HepG2 (cell line): ENCODE measurements at regions not wholly inside any gene's neighbourhood (a gene's known extent, or its start where the extent isn't known, plus 50 kb on each side); places are given as distances from the start of the nearest gene placed in this dataset.

Experiments used
- ATAC-seq: fragments of 200-7000 bp; cut with Tn5 transposase; 3 replicates; pipeline ENCODE4 v1.9.1; 2020; ENCODE audit warnings: mild to moderate bottlenecking, moderate library complexity
- BruUV-seq: library from RNA; stranded (reverse); fragments of 400-500 nt; replicated peaks from 2 replicates; lab custom pipeline; 2021; lab: Mats Ljungman, UMichigan
- CTCF ChIA-PET: fragments of 300-600 bp; formaldehyde crosslinking; extraction: SDS; loops from one replicate; lab custom pipeline; 2021; ENCODE audit warnings: low total read pairs, inconsistent platforms, low intra/inter-chr PET ratio; lab: Yijun Ruan, JAX
- POLR2A ChIA-PET: fragments of 350-600 bp; sonication (Branson Sonifier 250); formaldehyde crosslinking; loops from one replicate; lab custom pipeline; 2020; ENCODE audit warnings: antibody characterized with exemption, inconsistent platforms; lab: Yijun Ruan, JAX
- DNase-seq: peaks from one replicate; pipeline ENCODE4 v3.0.0-alpha.2; 2015; ENCODE audit warnings: low spot score
- FAIRE-seq: peaks from 3 replicates; lab custom pipeline; 2011; peaks lifted over from hg19 to GRCh38; lab: Jason Lieb, UNC
- H2AFZ ChIP-seq: one replicate; pipeline ENCODE4 v1.6.1; 2011; ENCODE audit warnings: low read length, inconsistent platforms
- H3K27ac ChIP-seq: fragments of 300-600 bp; 3 replicates; pipeline ENCODE4 v1.8.0; 2011; ENCODE audit warnings: mixed run types, mild to moderate bottlenecking, mixed read lengths, low read length, inconsistent platforms; ENCODE audit not compliant: insufficient read depth; ENCODE audit errors: extremely low read length
- H3K27me3 ChIP-seq, 2 experiments: fragments of 200-600 bp in 1 of 2; 2 replicates in 1 of 2; 3 replicates in 1 of 2; pipeline versions ENCODE4 v1.6.0 to v1.8.0; 2011; ENCODE audit warnings: low read length in 2 of 2, mild to moderate bottlenecking in 2 of 2, moderate library complexity in 2 of 2, inconsistent platforms in 1 of 2; ENCODE audit not compliant: insufficient read depth in 2 of 2, control insufficient read depth in 1 of 2
- H3K36me3 ChIP-seq, 2 experiments: fragments of 200-600 bp in 1 of 2; replicated peaks in 1 of 2; 2 replicates in 1 of 2; 3 replicates in 1 of 2; pipeline versions ENCODE4 v1.5.1 to v1.8.0; 2011; ENCODE audit warnings: low read length in 2 of 2, inconsistent platforms in 1 of 2; ENCODE audit not compliant: insufficient read depth in 2 of 2, control insufficient read depth in 1 of 2
- H3K4me1 ChIP-seq: 2 replicates; pipeline ENCODE4 v1.5.1; 2012; ENCODE audit warnings: low read length, inconsistent platforms; ENCODE audit not compliant: insufficient read depth
- H3K4me2 ChIP-seq: 2 replicates; pipeline ENCODE4 v1.6.0; 2011; ENCODE audit warnings: low read depth, low read length, inconsistent platforms
- H3K4me3 ChIP-seq, 3 experiments: fragments of 200-600 bp in 1 of 3; sonication (generic), shearing (Covaris generic) in 1 of 3; replicated peaks in 1 of 3; 2 replicates each; pipeline ENCODE4 v1.5.1; 2011 to 2016; ENCODE audit warnings: low read length in 3 of 3, inconsistent platforms in 2 of 3, low read depth in 2 of 3, mild to moderate bottlenecking in 2 of 3, control low read depth in 1 of 3, mixed read lengths in 1 of 3; ENCODE audit not compliant: insufficient read depth in 1 of 3
- H3K79me2 ChIP-seq: one replicate; pipeline ENCODE4 v1.6.1; 2011; ENCODE audit warnings: low read length, inconsistent platforms; ENCODE audit not compliant: insufficient read depth
- H3K9ac ChIP-seq: 2 replicates; pipeline ENCODE4 v1.6.0; 2011; ENCODE audit warnings: mild to moderate bottlenecking, low read depth, low read length, inconsistent platforms; ENCODE audit not compliant: insufficient read depth
- H3K9me3 ChIP-seq: 2 replicates; pipeline ENCODE4 v1.5.1; 2012; ENCODE audit warnings: mild to moderate bottlenecking, low read length
- H4K20me1 ChIP-seq: 2 replicates; pipeline ENCODE4 v1.6.0; 2011; ENCODE audit warnings: inconsistent platforms, mild to moderate bottlenecking, low read length, moderate library complexity; ENCODE audit not compliant: insufficient read depth
- AKNA ChIP-seq: sonication (generic); formaldehyde crosslinking; IDR thresholded peaks from 2 replicates; pipeline ENCODE4 v1.4.0; 2020; ENCODE audit warnings: missing genetic modification reagents, borderline replicate concordance
- CENPT ChIP-seq: sonication (generic); formaldehyde crosslinking; IDR thresholded peaks from 2 replicates; pipeline ENCODE4 v1.8.0; 2022; ENCODE audit warnings: low read depth, mild to moderate bottlenecking, moderate library complexity, missing genetic modification reagents
- HOXA7 ChIP-seq: sonication (generic); formaldehyde crosslinking; IDR thresholded peaks from 2 replicates; pipeline ENCODE4 v1.8.1; 2022; ENCODE audit warnings: mild to moderate bottlenecking, missing genetic modification reagents, moderate library complexity
- HOXD1 ChIP-seq: sonication (generic); formaldehyde crosslinking; IDR thresholded peaks from 2 replicates; pipeline ENCODE4 v1.5.0; 2020; ENCODE audit warnings: missing genetic modification reagents
- MAFF ChIP-seq: IDR thresholded peaks from 2 replicates; pipeline ENCODE4 v1.6.1; 2011; ENCODE audit warnings: low read depth, low read length, improper control_type of control experiment
- SAP130 ChIP-seq: IDR thresholded peaks from 2 replicates; pipeline ENCODE4 v1.6.1; 2016; ENCODE audit warnings: low read depth
- SETDB1 ChIP-seq: sonication (generic); formaldehyde crosslinking; IDR thresholded peaks from 2 replicates; pipeline ENCODE4 v1.5.1; 2020; ENCODE audit warnings: missing genetic modification reagents, mild to moderate bottlenecking, borderline replicate concordance
- TBP ChIP-seq: sonication (generic); formaldehyde crosslinking; IDR thresholded peaks from 2 replicates; pipeline ENCODE4 v1.5.0; 2020; ENCODE audit warnings: missing genetic modification reagents
- ZBTB1 ChIP-seq: sonication (generic); formaldehyde crosslinking; IDR thresholded peaks from 2 replicates; pipeline ENCODE4 v1.4.0; 2020; ENCODE audit warnings: missing genetic modification reagents, borderline replicate concordance
- ZBTB39 ChIP-seq: sonication (generic); formaldehyde crosslinking; IDR thresholded peaks from 2 replicates; pipeline ENCODE4 v1.5.0; 2020; ENCODE audit warnings: missing genetic modification reagents
- ZNF382 ChIP-seq: sonication (generic); formaldehyde crosslinking; IDR thresholded peaks from 2 replicates; pipeline ENCODE4 v1.5.0; 2020; ENCODE audit warnings: missing genetic modification reagents, mild to moderate bottlenecking, borderline replicate concordance
- ZNF737 ChIP-seq: sonication (generic); formaldehyde crosslinking; IDR thresholded peaks from 2 replicates; pipeline ENCODE4 v1.5.0; 2020; ENCODE audit warnings: missing genetic modification reagents, mild to moderate bottlenecking, borderline replicate concordance
- in situ Hi-C: cut with HindIII; loops from 2 replicates; pipeline ENCODE4 v1.10.0; 2017; ENCODE audit warnings: low pct_unique_long_range_greater_than_20kb; ENCODE audit not compliant: extremely low pct_ligation_motif_present
- intact Hi-C: fragments of 100-400 bp; cut with micrococcal nuclease; formaldehyde crosslinking; loops from one replicate; pipeline ENCODE4 v1.10.0; 2022; ENCODE audit not compliant: unreplicated experiment

- no peak overlapping the region for H2AFZ ChIP-seq
- no peaks in the 10 kb centered on the region for H3K79me2 ChIP-seq
- ChIA-PET CTCF (no interaction called here), POLR2A (no interaction called here)
- in situ Hi-C loops: no loop called here
- no peaks in the 10 kb centered on the region for H4K20me1 ChIP-seq
- TF ChIP-seq ZNF382 (CRISPR knock-in tag): no peak
- TF ChIP-seq ZNF737: no peak
- no peak for TF ChIP-seq AKNA
- TF ChIP-seq ZBTB1 (CRISPR knock-in tag): no peak
- no peak for TF ChIP-seq SAP130 (CRISPR knock-in tag)
- no peak for TF ChIP-seq HOXA7
- TF ChIP-seq SETDB1 (CRISPR knock-in tag): no peak
- no peak for TF ChIP-seq MAFF
- no peak for TF ChIP-seq HOXD1
- no peak for TF ChIP-seq ZBTB39 (CRISPR knock-in tag)
- TF ChIP-seq CENPT (CRISPR knock-in tag): no peak
- TF ChIP-seq TBP (CRISPR knock-in tag): no peak
- H3K36me3 ChIP-seq: no peaks in the 10 kb centered on the region
- DNase-seq (no peak), FAIRE-seq (no peak), ATAC-seq (no peak)
- intact Hi-C loops: no loop called here
- H3K27ac ChIP-seq: no peak overlapping the region
- no peak overlapping the region for H3K4me3 ChIP-seq
- H3K27me3 ChIP-seq: no peaks in the 10 kb centered on the region
- H3K9me3 ChIP-seq: no peaks in the 10 kb centered on the region
- H3K9ac ChIP-seq: no peak overlapping the region
- no peak overlapping the region for H3K4me2 ChIP-seq
- no TSS peak for BruUV-seq
- peaks cover 29% of the 10 kb centered on the region for H3K4me1 ChIP-seq
Observed at GRCh38 chr1:229993060-229993459, 74.0 kb upstream of the GALNT2 start.
